Caco-2 (cell line): ENCODE measurements at regions not wholly inside any gene's neighbourhood (a gene's known extent, or its start where the extent isn't known, plus 50 kb on each side); places are given as distances from the start of the nearest gene placed in this dataset.

Experiments used
- BruUV-seq: library from RNA; stranded (reverse); fragments of 400-500 nt; replicated peaks from 2 replicates; lab custom pipeline; 2021; lab: Mats Ljungman, UMichigan
- CTCF ChIA-PET: fragments of 300-600 bp; sonication (Branson Sonifier 250); formaldehyde crosslinking; loops from one replicate; lab custom pipeline; 2022; ENCODE audit warnings: antibody characterized with exemption; lab: Charles Lee
- POLR2A ChIA-PET: fragments of 300-600 bp; sonication (Branson Sonifier 250); formaldehyde crosslinking; loops from one replicate; lab custom pipeline; 2022; ENCODE audit warnings: antibody characterized with exemption; lab: Charles Lee
- DNase-seq, 2 experiments: peaks; one replicate each; pipeline versions ENCODE4 v3.0.0 to v3.0.0-alpha.2; 2020 to 2022
- H3K27me3 ChIP-seq: replicated peaks from 2 replicates; pipeline ENCODE4 v1.6.0; 2011; ENCODE audit warnings: low read length; ENCODE audit not compliant: control insufficient read depth, insufficient read depth
- H3K36me3 ChIP-seq: 2 replicates; pipeline ENCODE4 v1.5.1; 2011; ENCODE audit warnings: low read length; ENCODE audit not compliant: control insufficient read depth, insufficient read depth
- H3K4me1 ChIP-seq: fragments of 250-450 bp; sonication (Bioruptor Pico); 2 replicates; pipeline ENCODE4 v1.5.1; 2020; ENCODE audit warnings: mild to moderate bottlenecking
- H3K4me3 ChIP-seq: 2 replicates; pipeline ENCODE4 v1.5.1; 2011; ENCODE audit warnings: low read depth, mild to moderate bottlenecking, control low read depth, low read length
- H3K9me3 ChIP-seq: fragments of 250-450 bp; sonication (Bioruptor Pico); 2 replicates; pipeline ENCODE4 v1.5.1; 2020; ENCODE audit warnings: mild to moderate bottlenecking, moderate library complexity
- H3K27ac Mint-ChIP-seq: one replicate; pipeline ENCODE4 v1.8.0; 2022; ENCODE audit warnings: mixed read lengths; ENCODE audit not compliant: unreplicated experiment
- H3K27me3 Mint-ChIP-seq: one replicate; pipeline ENCODE4 v1.8.0; 2022; ENCODE audit warnings: mixed read lengths; ENCODE audit not compliant: insufficient read depth, unreplicated experiment
- H3K36me3 Mint-ChIP-seq: one replicate; pipeline ENCODE4 v1.8.0; 2022; ENCODE audit warnings: mild to moderate bottlenecking, mixed read lengths; ENCODE audit not compliant: insufficient read depth, unreplicated experiment
- H3K4me1 Mint-ChIP-seq: one replicate; pipeline ENCODE4 v1.8.0; 2022; ENCODE audit warnings: low read depth, mixed read lengths; ENCODE audit not compliant: unreplicated experiment
- H3K4me3 Mint-ChIP-seq: one replicate; pipeline ENCODE4 v1.8.0; 2022; ENCODE audit warnings: mild to moderate bottlenecking, moderate library complexity, mixed read lengths; ENCODE audit not compliant: unreplicated experiment
- H3K9me3 Mint-ChIP-seq: one replicate; pipeline ENCODE4 v1.8.0; 2022; ENCODE audit warnings: mixed read lengths; ENCODE audit not compliant: unreplicated experiment
- CTCF ChIP-seq, 2 experiments: fragments of 200-600 bp in 1 of 2; IDR thresholded peaks; 1 replicate in 1 of 2; 2 replicates in 1 of 2; pipeline versions ENCODE4 v1.5.1 to v1.8.0; 2011 to 2022; ENCODE audit warnings: antibody characterized with exemption in 1 of 2, control low read depth in 1 of 2, inconsistent platforms in 1 of 2, low read depth in 1 of 2, low read length in 1 of 2, mild to moderate bottlenecking in 1 of 2, moderate library complexity in 1 of 2; ENCODE audit not compliant: insufficient read depth in 1 of 2, severe bottlenecking in 1 of 2, unreplicated experiment in 1 of 2
- intact Hi-C: fragments of 100-400 bp; cut with micrococcal nuclease; formaldehyde crosslinking; loops from one replicate; pipeline ENCODE4 v1.10.0; 2022; ENCODE audit not compliant: unreplicated experiment

GRCh38 chr6:4675121-4675520 is 101.1 kb upstream of the CDYL start:
- Mint-ChIP-seq H3K27ac (no peak overlapping the region), H3K4me1 (no peaks in the 10 kb centered on the region), H3K27me3 (no peaks in the 10 kb centered on the region), H3K4me3 (no peak overlapping the region), H3K36me3 (no peaks in the 10 kb centered on the region), H3K9me3 (no peaks in the 10 kb centered on the region)
- H3K4me3 ChIP-seq: no peak overlapping the region
- H3K4me1 ChIP-seq: no peaks in the 10 kb centered on the region
- H3K27me3 ChIP-seq: no peaks in the 10 kb centered on the region
- no TSS peak for BruUV-seq
- DNase-seq: no peak
- no peaks in the 10 kb centered on the region for H3K9me3 ChIP-seq
- ChIA-PET CTCF (no interaction called here), POLR2A (interaction anchor here (0.5 kb wide), 1 partner anchor 434 kb away, joined by 5 read pairs; no protein-coding TSS in a partner anchor)
- no peak for TF ChIP-seq CTCF (IDR thresholded peaks at IDR 0.05; ENCODE audit: insufficient read depth in 1 of 2, low read depth in 1 of 2, low read length in 1 of 2, severe bottlenecking in 1 of 2, unreplicated experiment in 1 of 2)
- intact Hi-C loops: no loop called here
- no peaks in the 10 kb centered on the region for H3K36me3 ChIP-seq

- Histone ChIP-seq H3K36me3 (no peaks in the 10 kb centered on the region), H3K27me3 (no peaks in the 10 kb centered on the region), H3K9me3 (no peaks in the 10 kb centered on the region), H3K4me1 (no peaks in the 10 kb centered on the region), H3K4me3 (no peak overlapping the region)
- no peak overlapping the region for H3K27ac Mint-ChIP-seq
- ChIA-PET POLR2A (no interaction called here), CTCF (no interaction called here)
- intact Hi-C loops: no loop called here
- no peaks in the 10 kb centered on the region for H3K9me3 Mint-ChIP-seq
- no peak for TF ChIP-seq CTCF (IDR thresholded peaks at IDR 0.05; ENCODE audit: insufficient read depth in 1 of 2, low read depth in 1 of 2, low read length in 1 of 2, severe bottlenecking in 1 of 2, unreplicated experiment in 1 of 2)
- H3K4me3 Mint-ChIP-seq: no peak overlapping the region
- DNase-seq: no peak
- BruUV-seq: no TSS peak
- no peaks in the 10 kb centered on the region for H3K27me3 Mint-ChIP-seq
- H3K4me1 Mint-ChIP-seq: no peaks in the 10 kb centered on the region
- H3K36me3 Mint-ChIP-seq: no peaks in the 10 kb centered on the region
Observed at GRCh38 chr6:4673861-4674260, 102.3 kb upstream of the CDYL start.

DNA sequence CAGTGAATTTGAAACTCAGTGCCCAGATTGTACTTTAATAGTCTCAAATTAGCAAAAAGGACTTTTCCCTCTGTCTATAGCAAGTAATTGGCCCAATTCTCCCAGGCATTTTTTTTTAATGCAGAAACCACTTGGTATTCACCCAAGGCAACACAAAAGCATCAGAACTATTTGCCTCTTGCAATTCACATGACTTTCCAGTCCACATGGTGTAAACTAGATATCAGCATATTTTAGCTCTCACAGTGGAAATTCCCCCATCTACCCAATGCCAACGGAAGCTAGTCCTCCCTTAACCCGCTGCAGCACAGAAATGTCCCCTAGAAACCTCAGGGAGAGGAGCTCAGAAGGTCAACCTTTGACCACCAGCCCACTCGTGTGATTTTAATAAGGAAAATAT is 103.4 kb upstream of the CDYL start:
- H3K27me3 ChIP-seq: no peaks in the 10 kb centered on the region
- no TSS peak for BruUV-seq
- H3K9me3 ChIP-seq: no peaks in the 10 kb centered on the region
- no peaks in the 10 kb centered on the region for H3K4me1 ChIP-seq
- no peaks in the 10 kb centered on the region for H3K36me3 ChIP-seq
- DNase-seq: no peak
- no peaks in the 10 kb centered on the region for H3K4me1 Mint-ChIP-seq
- H3K4me3 Mint-ChIP-seq: no peak overlapping the region
- H3K36me3 Mint-ChIP-seq: no peaks in the 10 kb centered on the region
- no peak for TF ChIP-seq CTCF (IDR thresholded peaks at IDR 0.05; ENCODE audit: insufficient read depth in 1 of 2, low read depth in 1 of 2, low read length in 1 of 2, severe bottlenecking in 1 of 2, unreplicated experiment in 1 of 2)
- CTCF ChIA-PET: no interaction called here
- no peaks in the 10 kb centered on the region for H3K27me3 Mint-ChIP-seq
- H3K9me3 Mint-ChIP-seq: no peaks in the 10 kb centered on the region
- no peak overlapping the region for H3K4me3 ChIP-seq
- intact Hi-C loops: no loop called here
- no peak overlapping the region for H3K27ac Mint-ChIP-seq
- POLR2A ChIA-PET: no interaction called here
